ENCODE measurements at regions not wholly inside any gene's neighbourhood (a gene's known extent, or its start where the extent isn't known, plus 50 kb on each side); places are given as distances from the start of the nearest gene placed in this dataset.

- TF ChIP-seq CTCF (conservative IDR thresholded peaks at IDR 0.05; ENCODE audit: low read depth in 2 of 2) (no peak), EZH2 (IDR thresholded peaks at IDR 0.05; ENCODE audit: low read depth, unreplicated experiment) (no peak), REST (IDR thresholded peaks at IDR 0.05; ENCODE audit: unreplicated experiment) (no peak), POLR2AphosphoS5 (IDR thresholded peaks at IDR 0.05; ENCODE audit: low read depth) (no peak), EZH2phosphoT487 (IDR thresholded peaks at IDR 0.05; ENCODE audit: unreplicated experiment) (no peak), CREB1 (CRISPR knock-in tag; IDR thresholded peaks at IDR 0.05; ENCODE audit: low read depth) (no peak), ZNF114 (CRISPR knock-in tag; IDR thresholded peaks at IDR 0.05) (no peak), ETS1 (IDR thresholded peaks at IDR 0.05) (no peak), STAT1 (IDR thresholded peaks at IDR 0.05; ENCODE audit: unreplicated experiment) (no peak)
These were observed 457.8 kb downstream of the EPM2A start for GRCh38 chr6:145277358-145278086.

Data from GM23338 (cell line).